Nephron progenitor cell (in vitro differentiated cells): ENCODE measurements at regions not wholly inside any gene's neighbourhood (a gene's known extent, or its start where the extent isn't known, plus 50 kb on each side); places are given as distances from the start of the nearest gene placed in this dataset.

Experiments used
- DNase-seq: peaks from one replicate; pipeline ENCODE4 v3.0.0; 2021
- H3K27ac Mint-ChIP-seq: 2 replicates; pipeline ENCODE4 v1.8.0; 2021; ENCODE audit warnings: mild to moderate bottlenecking, moderate library complexity, mixed read lengths
- H3K27me3 Mint-ChIP-seq: 2 replicates; pipeline ENCODE4 v1.8.0; 2021; ENCODE audit warnings: mild to moderate bottlenecking, low read depth, mixed read lengths; ENCODE audit not compliant: poor library complexity
- H3K36me3 Mint-ChIP-seq: 2 replicates; pipeline ENCODE4 v1.8.0; 2021; ENCODE audit warnings: low read depth, mixed read lengths
- H3K4me1 Mint-ChIP-seq: 2 replicates; pipeline ENCODE4 v1.8.0; 2021; ENCODE audit warnings: mixed read lengths
- H3K4me3 Mint-ChIP-seq: 2 replicates; pipeline ENCODE4 v1.8.0; 2021; ENCODE audit warnings: mild to moderate bottlenecking, moderate library complexity, mixed read lengths
- H3K9me3 Mint-ChIP-seq: 2 replicates; pipeline ENCODE4 v1.8.0; 2021; ENCODE audit warnings: mild to moderate bottlenecking, moderate library complexity, mixed read lengths
- CTCF ChIP-seq: fragments of 200-600 bp; sonication (generic); IDR thresholded peaks from 2 replicates; pipeline ENCODE4 v1.5.0; 2021; ENCODE audit warnings: antibody characterized with exemption

- no peaks in the 10 kb centered on the region for H3K9me3 Mint-ChIP-seq
- no peak for DNase-seq
- no peak overlapping the region for H3K4me3 Mint-ChIP-seq
- H3K36me3 Mint-ChIP-seq, result no peaks in the 10 kb centered on the region
- peaks cover 22% of the 10 kb centered on the region for H3K27me3 Mint-ChIP-seq
- H3K27ac Mint-ChIP-seq, result no peak overlapping the region
- no peak for TF ChIP-seq CTCF
- peaks cover 14% of the 10 kb centered on the region for H3K4me1 Mint-ChIP-seq
Observed at GRCh38 chr16:54216268-54216667, 70.3 kb downstream of the IRX3 start.

GRCh38 chr16:54215471-54215870 lies 71.1 kb downstream of the IRX3 start:
- Mint-ChIP-seq H3K4me3 (no peak overlapping the region), H3K27ac (no peak overlapping the region), H3K4me1 (peaks cover 22% of the 10 kb centered on the region), H3K27me3 (peaks cover 24% of the 10 kb centered on the region), H3K36me3 (no peaks in the 10 kb centered on the region), H3K9me3 (no peaks in the 10 kb centered on the region)
- DNase-seq, result no peak
- TF ChIP-seq CTCF, result no peak

GRCh38 chr16:54213322-54213721 lies 73.3 kb downstream of the IRX3 start:
- H3K9me3 Mint-ChIP-seq, result no peaks in the 10 kb centered on the region
- no peak for DNase-seq
- H3K36me3 Mint-ChIP-seq, result no peaks in the 10 kb centered on the region
- peaks cover 20% of the 10 kb centered on the region for H3K27me3 Mint-ChIP-seq
- no peak overlapping the region for H3K4me3 Mint-ChIP-seq
- peaks cover 30% of the 10 kb centered on the region for H3K4me1 Mint-ChIP-seq
- no peak for TF ChIP-seq CTCF
- no peak overlapping the region for H3K27ac Mint-ChIP-seq

GRCh38 chr16:54212893-54213292 lies 73.7 kb downstream of the IRX3 start:
- Mint-ChIP-seq H3K9me3 (no peaks in the 10 kb centered on the region), H3K27me3 (peaks cover 17% of the 10 kb centered on the region), H3K4me3 (no peak overlapping the region), H3K4me1 (peaks cover 33% of the 10 kb centered on the region), H3K36me3 (no peaks in the 10 kb centered on the region), H3K27ac (peak overlapping the region; percentile 41)
- TF ChIP-seq CTCF, result no peak
- DNase-seq, result no peak

GRCh38 chr16:54211203-54211602 lies 75.4 kb downstream of the IRX3 start:
- Mint-ChIP-seq H3K27me3 (peaks cover 25% of the 10 kb centered on the region), H3K9me3 (no peaks in the 10 kb centered on the region), H3K27ac (no peak overlapping the region), H3K4me3 (no peak overlapping the region), H3K36me3 (no peaks in the 10 kb centered on the region), H3K4me1 (peaks cover 42% of the 10 kb centered on the region)
- no peak for TF ChIP-seq CTCF
- no peak for DNase-seq

- no peak for TF ChIP-seq CTCF
- H3K4me3 Mint-ChIP-seq, result no peak overlapping the region
- no peaks in the 10 kb centered on the region for H3K9me3 Mint-ChIP-seq
- H3K27me3 Mint-ChIP-seq, result peaks cover 25% of the 10 kb centered on the region
- no peak for DNase-seq
- peaks cover 42% of the 10 kb centered on the region for H3K4me1 Mint-ChIP-seq
- H3K27ac Mint-ChIP-seq, result no peak overlapping the region
- no peaks in the 10 kb centered on the region for H3K36me3 Mint-ChIP-seq
Observed at GRCh38 chr16:54210452-54211125, 76.0 kb downstream of the IRX3 start.
